ENCODE measurements at regions not wholly inside any gene's neighbourhood (a gene's known extent, or its start where the extent isn't known, plus 50 kb on each side); places are given as distances from the start of the nearest gene placed in this dataset.

- H3K4me2 ChIP-seq (ENCODE audit: control insufficient read depth, insufficient read depth): no peak overlapping the region
- CTCF ChIA-PET: interaction anchor here (2.8 kb wide), 1 partner anchor 15 kb away, joined by 8 read pairs; no protein-coding TSS in a partner anchor
- SMC1A ChIA-PET (ENCODE audit: uncharacterized antibody, unreplicated experiment): no interaction called here
- H2AFZ ChIP-seq (ENCODE audit: control insufficient read depth, low read depth, low read length): no peak overlapping the region
- in situ Hi-C loops (cut with MboI) (no loop called here), intact Hi-C loops (cut with micrococcal nuclease; ENCODE audit: unreplicated experiment) (no loop called here)
- no peaks in the 10 kb centered on the region for H3K79me2 ChIP-seq (ENCODE audit: control insufficient read depth, insufficient read depth, low read length)
- H3K9me3 ChIP-seq (replicated peaks; ENCODE audit: control insufficient read depth, insufficient read depth, low read length): no peaks in the 10 kb centered on the region
- no TSS peak for BruUV-seq (replicated peaks)
- no peaks in the 10 kb centered on the region for H4K20me1 ChIP-seq (ENCODE audit: control insufficient read depth, insufficient read depth)
- no peaks in the 10 kb centered on the region for H3K27me3 ChIP-seq (replicated peaks in 1 of 2; ENCODE audit: control insufficient read depth in 2 of 2, insufficient read depth in 2 of 2, low read length in 1 of 2)
- no peaks in the 10 kb centered on the region for H3K36me3 ChIP-seq (ENCODE audit: control insufficient read depth in 2 of 2, insufficient read depth in 2 of 2, low read length in 1 of 2)
- no peak overlapping the region for H3K9ac ChIP-seq (ENCODE audit: control insufficient read depth, insufficient read depth, low read length)
- H3K4me1 ChIP-seq (ENCODE audit: control insufficient read depth, insufficient read depth, low read length): no peaks in the 10 kb centered on the region
- FAIRE-seq (no peak), ATAC-seq (no peak), DNase-seq (ENCODE audit: low read depth, low spot score) (no peak)
- no peak for TF ChIP-seq IKZF2 (IDR thresholded peaks at IDR 0.05)
- TF ChIP-seq NR2C2 (IDR thresholded peaks at IDR 0.05; ENCODE audit: borderline replicate concordance, control insufficient read depth, insufficient read length, low read depth): no peak
- no peak for TF ChIP-seq SUZ12 (IDR thresholded peaks at IDR 0.05; ENCODE audit: unreplicated experiment)
- no peak for TF ChIP-seq MAX (IDR thresholded peaks at IDR 0.05; ENCODE audit: low read depth, low read length)
- TF ChIP-seq NR2C1 (IDR thresholded peaks at IDR 0.05): no peak
- TF ChIP-seq TCF7 (IDR thresholded peaks at IDR 0.05; ENCODE audit: borderline replicate concordance): no peak
- TF ChIP-seq E2F4 (IDR thresholded peaks at IDR 0.05; ENCODE audit: low read depth, low read length): no peak
- no peak for TF ChIP-seq ZNF687 (IDR thresholded peaks at IDR 0.05)
- no peak for TF ChIP-seq JUNB (IDR thresholded peaks at IDR 0.05)
- TF ChIP-seq ATF7 (IDR thresholded peaks at IDR 0.05; ENCODE audit: low read depth): no peak
- POLR2A ChIA-PET: no interaction called here
- RAD21 ChIA-PET (ENCODE audit: unreplicated experiment): no interaction called here
- no peak overlapping the region for H3K27ac ChIP-seq (ENCODE audit: control insufficient read depth, insufficient read depth)
- no peak overlapping the region for H3K4me3 ChIP-seq
Observed at GRCh38 chr3:148395821-148396220, 301.9 kb upstream of the AGTR1 start.
